ENCODE measurements at regions not wholly inside any gene's neighbourhood (a gene's known extent, or its start where the extent isn't known, plus 50 kb on each side); places are given as distances from the start of the nearest gene placed in this dataset.

DNA sequence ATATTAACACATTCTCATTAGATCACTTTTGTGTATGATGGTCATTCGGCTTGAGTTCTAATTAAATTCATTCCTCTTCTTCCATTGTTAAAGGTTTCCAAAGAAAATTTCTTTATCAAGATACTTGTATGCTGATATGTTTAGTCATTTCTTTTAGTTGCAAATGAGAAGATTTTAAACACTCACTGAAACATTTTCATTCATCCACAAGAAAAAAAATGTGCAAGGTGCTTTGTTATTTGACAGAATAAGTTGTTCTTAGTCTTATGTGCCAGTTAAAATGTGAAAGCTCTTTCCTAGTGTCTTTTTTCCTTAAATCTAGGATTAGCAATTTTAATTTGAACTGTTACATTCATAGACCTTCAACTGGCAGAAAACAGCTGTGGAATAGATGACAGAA, 727.0 kb upstream of the NEGR1 start:
- TF ChIP-seq, protein P1, sequence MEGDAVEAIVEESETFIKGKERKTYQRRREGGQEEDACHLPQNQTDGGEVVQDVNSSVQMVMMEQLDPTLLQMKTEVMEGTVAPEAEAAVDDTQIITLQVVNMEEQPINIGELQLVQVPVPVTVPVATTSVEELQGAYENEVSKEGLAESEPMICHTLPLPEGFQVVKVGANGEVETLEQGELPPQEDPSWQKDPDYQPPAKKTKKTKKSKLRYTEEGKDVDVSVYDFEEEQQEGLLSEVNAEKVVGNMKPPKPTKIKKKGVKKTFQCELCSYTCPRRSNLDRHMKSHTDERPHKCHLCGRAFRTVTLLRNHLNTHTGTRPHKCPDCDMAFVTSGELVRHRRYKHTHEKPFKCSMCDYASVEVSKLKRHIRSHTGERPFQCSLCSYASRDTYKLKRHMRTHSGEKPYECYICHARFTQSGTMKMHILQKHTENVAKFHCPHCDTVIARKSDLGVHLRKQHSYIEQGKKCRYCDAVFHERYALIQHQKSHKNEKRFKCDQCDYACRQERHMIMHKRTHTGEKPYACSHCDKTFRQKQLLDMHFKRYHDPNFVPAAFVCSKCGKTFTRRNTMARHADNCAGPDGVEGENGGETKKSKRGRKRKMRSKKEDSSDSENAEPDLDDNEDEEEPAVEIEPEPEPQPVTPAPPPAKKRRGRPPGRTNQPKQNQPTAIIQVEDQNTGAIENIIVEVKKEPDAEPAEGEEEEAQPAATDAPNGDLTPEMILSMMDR (IDR thresholded peaks at IDR 0.05), result no peak
- TF ChIP-seq POLR2A (IDR thresholded peaks at IDR 0.05), result no peak

Data from heart left ventricle (tissue), 13 donors.